Left ventricle myocardium superior (tissue), 1 donor: ENCODE measurements at regions not wholly inside any gene's neighbourhood (a gene's known extent, or its start where the extent isn't known, plus 50 kb on each side); places are given as distances from the start of the nearest gene placed in this dataset.
"Not testable (repeated sequence)": the region's sequence is repeated elsewhere in the genome, so short reads cannot be mapped to it uniquely, and the experiment has no call there.

Experiments
- ATAC-seq: fragments of 200-7000 bp; cut with Tn5 transposase; one replicate; pipeline ENCODE4 v1.9.1; 2020; ENCODE audit warnings: mild to moderate bottlenecking, moderate library complexity
- DNase-seq: peaks from one replicate; pipeline ENCODE4 v3.0.0-alpha.2; 2020
- intact Hi-C: fragments of 100-400 bp; cut with micrococcal nuclease; formaldehyde crosslinking; loops from one replicate; pipeline ENCODE4 v1.11.0; 2022
- donor health status: DM: no; HTN: yes; CAD: no; lungs with severe emphysema.

- ATAC-seq = no peak
- DNase-seq = no peak
- intact Hi-C loops = no loop called here
Observed at GRCh38 chr9:83191154-83191553, 128.2 kb upstream of the RASEF start.

DNA sequence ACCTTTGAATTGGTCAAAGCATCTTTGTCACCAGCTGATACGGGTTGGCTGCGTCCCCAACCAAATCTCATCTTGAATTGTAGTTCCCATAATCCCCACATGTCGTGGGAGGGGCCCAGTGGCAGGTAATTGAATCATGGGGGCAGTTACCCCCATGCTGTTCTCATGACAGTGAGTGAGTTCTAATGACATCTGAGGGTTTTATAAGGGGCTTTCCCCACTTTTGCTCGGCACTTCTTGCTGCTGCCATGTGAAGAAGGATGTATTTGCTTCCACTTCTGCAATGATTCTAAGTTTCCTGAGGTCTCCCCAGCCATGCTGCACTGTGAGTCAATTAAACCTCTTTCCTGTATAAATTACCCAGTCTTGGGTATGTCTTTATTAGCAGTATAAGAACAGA is 126.1 kb upstream of the RASEF start:
- ATAC-seq, intact Hi-C loops, DNase-seq: not testable (repeated sequence)

GRCh38 chr9:83188277-83188676 is 125.3 kb upstream of the RASEF start:
- DNase-seq (no peak), ATAC-seq (no peak)
- intact Hi-C loops = no loop called here

DNA sequence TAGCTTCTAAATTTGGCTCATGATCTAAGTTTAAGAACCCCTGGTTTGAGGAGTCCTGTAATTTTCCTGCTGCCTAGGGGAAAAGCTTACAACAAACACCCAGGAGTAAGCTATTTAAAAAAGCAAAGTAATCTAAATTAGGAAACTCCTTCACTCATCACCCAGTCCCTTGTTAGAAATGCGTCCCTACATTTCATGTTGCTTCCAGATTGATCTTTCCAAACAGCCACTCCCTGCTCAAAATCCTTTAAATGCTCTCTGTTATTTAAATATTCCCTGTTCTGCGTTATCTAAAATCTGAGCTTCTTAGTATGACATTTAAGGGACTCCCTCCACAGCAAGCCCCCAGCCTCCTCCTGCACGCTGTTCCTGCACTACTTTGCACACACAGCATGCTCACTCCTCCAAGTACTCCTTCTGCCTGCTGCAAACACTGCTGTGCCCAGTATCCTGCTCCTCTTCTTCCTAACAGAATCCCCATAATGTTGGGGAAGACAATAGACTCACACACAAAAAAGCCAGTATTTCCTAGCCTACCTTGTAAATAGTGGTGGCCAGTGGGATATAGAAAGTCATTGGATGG is 123.3 kb upstream of the RASEF start:
- intact Hi-C loops = no loop called here
- DNase-seq (no peak), ATAC-seq (peak; percentile 38)

DNA sequence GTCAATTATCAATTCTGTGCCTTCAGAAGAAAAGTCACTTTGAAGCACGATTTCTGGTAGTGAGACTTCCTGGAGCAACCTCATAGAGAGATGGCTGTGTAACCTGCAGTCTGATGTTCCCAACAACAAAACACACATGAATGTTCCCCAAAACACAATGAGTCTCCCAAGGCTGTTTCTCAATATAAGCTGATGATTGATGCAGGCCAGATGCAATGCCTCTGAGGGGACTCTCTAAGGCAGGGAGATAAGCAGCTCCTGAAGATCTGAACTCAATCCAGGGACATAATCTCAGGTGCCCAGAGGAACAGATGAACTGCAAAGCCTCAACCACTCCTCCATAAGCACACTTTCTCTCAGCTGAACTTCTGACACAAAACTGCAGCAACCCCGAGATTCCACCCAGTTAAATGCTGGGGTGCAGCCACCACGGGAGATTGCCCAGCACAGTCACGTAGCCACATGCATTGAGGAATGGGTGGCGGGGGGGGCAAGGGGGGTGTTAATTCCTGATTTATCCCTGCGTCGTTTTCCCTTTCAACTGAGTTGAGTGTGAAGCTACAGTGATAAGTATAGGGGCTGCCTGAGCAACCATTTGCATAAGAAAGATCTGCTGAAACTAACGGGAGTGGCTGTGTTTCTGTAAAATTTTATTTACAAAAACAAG is 122.7 kb upstream of the RASEF start:
- DNase-seq (no peak), ATAC-seq (peak; percentile 85)
- intact Hi-C loops = no loop called here

- ATAC-seq = no peak
- DNase-seq = no peak
- intact Hi-C loops = no loop called here
Observed at GRCh38 chr9:83183621-83184020, 120.7 kb upstream of the RASEF start.

DNA sequence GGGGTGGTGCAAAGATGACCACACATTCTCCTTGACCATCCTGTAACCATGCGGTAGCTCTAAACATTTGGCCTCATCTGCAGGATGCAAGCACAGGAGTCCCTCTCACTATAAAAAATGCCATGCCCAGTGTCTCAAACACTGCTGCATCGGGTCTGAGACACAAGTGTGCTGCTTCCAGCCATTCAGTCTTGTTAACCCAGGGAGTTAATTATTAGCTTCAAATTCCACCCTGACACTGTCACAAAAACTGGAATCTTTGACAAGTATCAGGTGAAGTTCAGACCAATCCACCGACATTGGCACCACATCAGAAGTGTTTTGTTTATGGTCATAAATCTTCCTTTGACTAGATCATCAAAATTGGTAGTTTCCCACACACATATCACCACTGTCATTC is 119.1 kb upstream of the RASEF start:
- ATAC-seq = no peak
- intact Hi-C loops = no loop called here

DNA sequence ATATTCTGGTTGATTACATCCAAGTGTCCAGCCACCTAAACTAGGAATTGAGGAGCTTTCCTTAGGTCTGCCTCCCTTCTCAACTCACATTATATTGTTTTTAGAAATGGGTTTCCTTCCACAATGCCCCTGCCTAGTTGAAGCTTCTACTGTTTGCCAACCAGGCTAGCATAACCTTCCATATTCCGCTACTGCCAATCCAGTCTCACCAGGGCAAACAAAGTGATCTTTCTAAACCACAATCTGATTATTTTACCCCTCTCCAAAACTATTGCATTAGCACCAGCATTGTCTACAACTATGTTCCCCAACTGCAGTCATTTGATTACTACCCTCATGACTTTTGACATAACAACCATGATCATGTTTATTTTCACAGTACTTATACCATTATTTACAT is 115.8 kb upstream of the RASEF start:
- no peak for ATAC-seq
- intact Hi-C loops = no loop called here

More for the DNA sequence above, 119.1 kb upstream of the RASEF start:
- no peak for DNase-seq

GRCh38 chr9:83177747-83178146 is 114.8 kb upstream of the RASEF start:
- intact Hi-C loops = no loop called here
- ATAC-seq (no peak), DNase-seq (no peak)

More for the DNA sequence above, 115.8 kb upstream of the RASEF start:
- DNase-seq = no peak

DNA sequence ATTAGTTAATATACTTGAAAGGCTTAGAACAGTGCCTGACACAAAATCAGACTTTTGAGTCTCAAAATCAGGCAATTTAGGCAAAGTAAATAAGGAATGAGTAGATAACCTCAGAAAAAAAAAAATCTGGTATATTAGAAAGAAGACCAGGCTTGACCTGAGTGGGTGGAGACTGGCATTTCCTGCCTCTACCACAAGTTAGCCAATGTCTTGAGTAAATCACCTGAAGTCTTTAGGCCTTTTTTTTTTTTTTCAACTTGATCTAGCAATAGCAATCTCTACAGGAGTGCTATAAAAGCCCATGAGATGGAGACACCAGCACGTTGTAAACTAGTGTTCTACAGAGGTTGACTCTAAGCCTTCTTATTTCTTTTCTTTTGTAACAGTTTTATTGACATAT is 104.2 kb upstream of the RASEF start:
- intact Hi-C loops = no loop called here
- DNase-seq = no peak
- ATAC-seq = no peak

GRCh38 chr9:83166372-83166771 is 103.4 kb upstream of the RASEF start:
- no peak for ATAC-seq
- intact Hi-C loops = no loop called here

GRCh38 chr9:83155733-83156132 is 92.8 kb upstream of the RASEF start:
- intact Hi-C loops = no loop called here
- no peak for DNase-seq
- no peak for ATAC-seq

More at GRCh38 chr9:83166372-83166771, 103.4 kb upstream of the RASEF start:
- no peak for DNase-seq

- intact Hi-C loops = no loop called here
- ATAC-seq (no peak), DNase-seq (no peak)
Observed at GRCh38 chr9:83154821-83155220, 91.9 kb upstream of the RASEF start.

GRCh38 chr9:83154087-83154736 is 91.3 kb upstream of the RASEF start:
- ATAC-seq (no peak), DNase-seq (no peak)
- intact Hi-C loops = no loop called here

- no peak for ATAC-seq
- DNase-seq = no peak
- intact Hi-C loops = no loop called here
Observed at GRCh38 chr9:83153030-83153429, 90.1 kb upstream of the RASEF start.

GRCh38 chr9:83151627-83152137 is 88.7 kb upstream of the RASEF start:
- intact Hi-C loops = no loop called here
- no peak for DNase-seq
- ATAC-seq = no peak

DNA sequence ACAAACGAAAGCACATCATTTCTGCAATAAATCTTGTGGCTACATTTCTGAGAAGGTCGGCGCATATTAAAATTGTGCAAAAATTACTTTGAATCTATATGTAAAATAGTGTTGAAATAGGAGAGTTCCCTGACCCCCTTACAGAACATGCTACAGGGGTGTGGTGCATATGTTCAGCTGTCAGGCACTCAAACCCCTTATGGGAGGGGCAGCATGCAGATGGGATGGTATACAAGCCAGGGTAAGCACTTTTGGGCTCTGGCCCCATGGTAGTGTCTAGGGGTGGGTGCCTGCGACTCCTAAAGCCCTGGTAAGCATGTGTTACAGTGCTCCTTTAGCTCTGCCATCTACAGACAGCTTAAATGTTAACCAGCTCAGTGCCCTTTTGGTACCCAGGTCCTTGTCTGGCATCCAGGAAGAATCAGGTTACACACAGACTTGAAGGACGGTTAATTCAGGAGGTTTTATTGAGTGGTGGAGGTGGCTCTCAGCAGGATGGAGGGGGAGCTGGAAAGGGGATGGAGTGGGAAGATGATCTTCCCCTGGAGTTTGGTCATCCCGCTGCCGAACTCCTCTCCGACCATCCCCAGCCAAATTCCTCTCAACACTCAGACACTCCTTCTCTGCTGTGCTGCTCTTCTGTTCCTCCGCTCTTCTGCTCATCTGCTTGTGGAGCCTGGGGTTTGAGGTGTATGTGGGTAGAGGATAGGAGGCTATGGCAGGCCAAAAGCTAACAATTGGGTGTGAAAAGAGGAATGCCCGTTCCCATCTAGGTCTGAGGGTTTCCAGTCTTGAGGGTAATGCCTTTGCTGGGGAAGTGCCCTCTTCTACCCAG is 84.6 kb upstream of the RASEF start:
- no peak for DNase-seq
- intact Hi-C loops = no loop called here

DNA sequence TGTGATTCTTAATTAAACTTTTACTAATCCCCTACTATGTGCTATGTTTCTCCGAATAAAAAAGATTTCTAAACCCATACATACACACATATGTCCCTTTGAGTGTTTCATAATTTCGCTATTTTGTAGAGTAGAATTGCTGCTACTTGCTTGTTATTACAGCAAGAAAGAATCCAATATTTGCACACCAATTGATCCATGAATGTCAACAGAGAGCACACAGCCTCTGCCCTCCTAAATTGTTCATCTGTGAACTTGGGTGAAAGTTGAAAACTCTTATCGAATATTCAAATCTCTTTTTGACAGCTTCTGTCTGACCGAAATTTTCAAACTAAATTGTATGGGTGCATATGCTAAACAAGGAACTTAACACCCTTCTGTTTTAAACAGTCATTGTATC is 83.4 kb upstream of the RASEF start:
- intact Hi-C loops = no loop called here
- ATAC-seq = no peak
- no peak for DNase-seq

More for the DNA sequence above, 84.6 kb upstream of the RASEF start:
- ATAC-seq = no peak

- no peak for DNase-seq
- no peak for ATAC-seq
Observed at GRCh38 chr9:83144492-83144891, 81.5 kb upstream of the RASEF start.

GRCh38 chr9:83142389-83142788 is 79.4 kb upstream of the RASEF start:
- DNase-seq (no peak), ATAC-seq (no peak)
- intact Hi-C loops = no loop called here

More at GRCh38 chr9:83144492-83144891, 81.5 kb upstream of the RASEF start:
- intact Hi-C loops = no loop called here
